ENCODE measurements at regions not wholly inside any gene's neighbourhood (a gene's known extent, or its start where the extent isn't known, plus 50 kb on each side); places are given as distances from the start of the nearest gene placed in this dataset.

DNA sequence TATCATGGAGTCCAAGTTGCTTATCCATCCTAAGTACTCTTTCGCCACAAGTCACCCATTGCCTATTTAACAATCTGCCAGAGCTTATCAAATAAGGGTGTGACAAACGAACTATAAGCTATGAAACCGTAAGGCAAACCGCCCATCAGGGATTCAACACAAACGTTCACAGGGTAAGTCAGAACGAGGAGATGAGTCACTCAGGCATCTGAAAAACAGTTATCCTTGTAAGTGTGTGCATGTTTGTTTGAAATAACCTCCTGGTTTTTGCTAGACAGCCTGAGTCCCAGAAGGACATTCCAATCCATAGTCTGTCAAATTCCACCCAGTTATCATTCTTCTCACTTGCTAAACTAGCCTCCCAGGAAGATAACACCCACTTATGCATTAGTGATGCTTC lies 299.1 kb downstream of the PAX3 start:
- TF ChIP-seq PCBP1 (IDR thresholded peaks at IDR 0.05; ENCODE audit: borderline replicate concordance, low read depth, low read length) (no peak), POLR2A (IDR thresholded peaks at IDR 0.05; ENCODE audit: insufficient read depth in 1 of 2, low read depth in 2 of 2, low read length in 2 of 2) (no peak), ZNF772 (CRISPR knock-in tag; IDR thresholded peaks at IDR 0.05) (no peak), SP1 (IDR thresholded peaks at IDR 0.05) (no peak), SP1 (CRISPR knock-in tag; IDR thresholded peaks at IDR 0.05) (no peak), TAF1 (CRISPR knock-in tag; IDR thresholded peaks at IDR 0.05) (no peak), NR3C1 (CRISPR knock-in tag; IDR thresholded peaks at IDR 0.05) (no peak), FOXO1 (CRISPR knock-in tag; IDR thresholded peaks at IDR 0.05) (no peak), ZNF530 (CRISPR knock-in tag; IDR thresholded peaks at IDR 0.05; ENCODE audit: low read depth) (no peak), CBFB (CRISPR knock-in tag; IDR thresholded peaks at IDR 0.05) (no peak), CHD2 (IDR thresholded peaks at IDR 0.05; ENCODE audit: low read depth, low read length) (no peak), FOXK1 (CRISPR knock-in tag; IDR thresholded peaks at IDR 0.05; ENCODE audit: borderline replicate concordance, low read depth) (no peak)

Measured in HepG2 (cell line).